ENCODE measurements at regions not wholly inside any gene's neighbourhood (a gene's known extent, or its start where the extent isn't known, plus 50 kb on each side); places are given as distances from the start of the nearest gene placed in this dataset.

DNA sequence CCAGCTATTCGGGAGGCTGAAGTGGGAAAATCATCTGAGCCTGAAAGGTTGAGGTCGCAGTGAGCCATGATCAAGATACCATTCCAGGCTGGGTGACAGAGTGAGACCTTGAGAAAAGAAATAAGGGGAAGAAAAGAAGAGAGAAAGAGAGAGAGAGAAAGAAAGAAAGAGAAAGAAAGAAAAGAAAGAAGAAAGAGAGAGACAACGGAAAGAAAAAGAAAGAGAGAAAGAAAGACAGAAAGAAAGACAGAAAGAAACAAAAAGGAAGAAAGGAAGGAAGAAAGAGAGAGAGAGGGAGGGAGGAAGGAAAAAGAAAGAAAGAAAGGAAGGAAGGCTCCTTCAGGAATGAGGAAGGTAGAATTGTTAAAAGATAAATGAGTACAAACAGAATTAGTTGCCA is 84.5 kb downstream of the RPL22L1 start:
- H3K9ac ChIP-seq (ENCODE audit: low read depth in 1 of 2, low read length in 2 of 2): no peak overlapping the region
- H3K4me1 ChIP-seq (ENCODE audit: control insufficient read depth in 1 of 2, insufficient read depth in 2 of 2, low read length in 2 of 2): no peaks in the 10 kb centered on the region
- no peaks in the 10 kb centered on the region for H3K9me3 ChIP-seq (ENCODE audit: control insufficient read depth in 1 of 2, low read length in 2 of 2)
- H3K27ac ChIP-seq (ENCODE audit: low read depth, low read length): no peak overlapping the region
- no peak overlapping the region for H3K4me3 ChIP-seq (ENCODE audit: low read depth in 1 of 2, low read length in 2 of 2)
- H3K27me3 ChIP-seq (ENCODE audit: control insufficient read depth in 1 of 2, insufficient read depth in 2 of 2, low read length in 2 of 2): no peaks in the 10 kb centered on the region
- no peaks in the 10 kb centered on the region for H3K36me3 ChIP-seq (ENCODE audit: control insufficient read depth in 1 of 2, insufficient read depth in 2 of 2, low read length in 2 of 2)

DNA sequence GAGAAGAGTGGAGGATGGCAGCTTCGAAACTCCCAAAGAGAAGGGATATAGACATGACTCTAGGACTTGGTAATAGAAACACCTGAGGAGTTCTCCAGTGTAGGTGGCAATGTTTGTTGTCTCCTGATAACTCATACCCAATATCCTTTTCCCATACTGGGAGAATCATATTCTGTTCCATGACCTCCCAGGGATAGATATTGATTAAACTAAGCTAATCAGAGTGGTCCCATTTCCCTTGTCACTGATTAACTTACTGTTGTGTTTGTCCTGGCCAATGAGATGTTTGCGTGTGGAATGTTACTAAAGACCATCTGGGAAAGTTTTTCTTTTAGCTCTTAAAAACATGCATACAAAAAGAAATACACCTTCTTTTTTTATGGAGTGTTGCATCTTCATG is 85.6 kb downstream of the RPL22L1 start:
- Histone ChIP-seq H3K27me3 (ENCODE audit: control insufficient read depth in 1 of 2, insufficient read depth in 2 of 2, low read length in 2 of 2) (no peaks in the 10 kb centered on the region), H3K4me1 (ENCODE audit: control insufficient read depth in 1 of 2, insufficient read depth in 2 of 2, low read length in 2 of 2) (no peaks in the 10 kb centered on the region), H3K9ac (ENCODE audit: low read depth in 1 of 2, low read length in 2 of 2) (no peak overlapping the region), H3K36me3 (ENCODE audit: control insufficient read depth in 1 of 2, insufficient read depth in 2 of 2, low read length in 2 of 2) (no peaks in the 10 kb centered on the region), H3K4me3 (ENCODE audit: low read depth in 1 of 2, low read length in 2 of 2) (no peak overlapping the region), H3K9me3 (ENCODE audit: control insufficient read depth in 1 of 2, low read length in 2 of 2) (no peaks in the 10 kb centered on the region), H3K27ac (ENCODE audit: low read depth, low read length) (no peak overlapping the region)

DNA sequence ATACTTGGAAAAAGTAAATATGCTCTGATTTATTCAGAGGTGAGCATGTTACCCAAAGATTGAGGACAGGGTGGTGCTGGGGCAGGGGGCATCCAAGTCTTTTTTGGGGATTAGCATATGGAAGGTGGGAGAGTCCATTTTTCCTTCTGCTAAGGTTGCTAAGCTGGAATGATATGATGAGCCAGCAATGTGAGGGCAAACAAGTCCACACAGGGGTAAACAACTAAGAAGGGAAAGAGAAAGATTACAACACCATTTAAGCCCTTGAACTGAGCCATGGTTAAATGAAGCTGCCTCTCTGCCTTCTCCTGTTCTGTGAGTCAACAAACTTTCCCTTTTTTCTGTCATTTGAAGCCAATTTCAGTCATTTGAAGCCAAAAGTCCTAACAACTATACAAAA is 89.0 kb downstream of the RPL22L1 start:
- H3K4me3 ChIP-seq (ENCODE audit: low read depth in 1 of 2, low read length in 2 of 2): no peak overlapping the region
- H3K36me3 ChIP-seq (ENCODE audit: control insufficient read depth in 1 of 2, insufficient read depth in 2 of 2, low read length in 2 of 2): no peaks in the 10 kb centered on the region
- no peaks in the 10 kb centered on the region for H3K4me1 ChIP-seq (ENCODE audit: control insufficient read depth in 1 of 2, insufficient read depth in 2 of 2, low read length in 2 of 2)
- no peak overlapping the region for H3K9ac ChIP-seq (ENCODE audit: low read depth in 1 of 2, low read length in 2 of 2)
- H3K9me3 ChIP-seq (ENCODE audit: control insufficient read depth in 1 of 2, low read length in 2 of 2): no peaks in the 10 kb centered on the region
- H3K27ac ChIP-seq (ENCODE audit: low read depth, low read length): no peak overlapping the region
- H3K27me3 ChIP-seq (ENCODE audit: control insufficient read depth in 1 of 2, insufficient read depth in 2 of 2, low read length in 2 of 2): no peaks in the 10 kb centered on the region

DNA sequence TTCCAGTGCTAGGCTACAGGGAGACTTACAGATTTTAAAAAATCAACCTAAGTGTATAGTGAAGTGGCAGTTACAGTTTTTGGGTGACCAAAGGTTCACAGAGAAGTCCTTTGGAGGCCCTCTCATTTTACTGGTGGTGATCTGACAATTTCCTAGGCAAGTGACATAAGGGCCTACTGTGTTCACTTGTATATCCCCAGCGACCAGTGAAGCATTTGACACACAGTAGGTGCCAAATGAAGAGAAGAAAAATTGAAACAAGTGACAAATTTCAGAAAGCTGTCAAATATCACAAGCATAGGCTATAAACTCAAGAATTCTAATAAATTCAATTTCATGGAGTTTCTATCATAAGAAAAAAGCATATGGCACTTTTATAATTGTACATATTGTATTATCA is 89.5 kb downstream of the RPL22L1 start:
- H3K9ac ChIP-seq (ENCODE audit: low read depth in 1 of 2, low read length in 2 of 2): no peak overlapping the region
- no peaks in the 10 kb centered on the region for H3K27me3 ChIP-seq (ENCODE audit: control insufficient read depth in 1 of 2, insufficient read depth in 2 of 2, low read length in 2 of 2)
- H3K9me3 ChIP-seq (ENCODE audit: control insufficient read depth in 1 of 2, low read length in 2 of 2): no peaks in the 10 kb centered on the region
- H3K4me1 ChIP-seq (ENCODE audit: control insufficient read depth in 1 of 2, insufficient read depth in 2 of 2, low read length in 2 of 2): no peaks in the 10 kb centered on the region
- no peak overlapping the region for H3K4me3 ChIP-seq (ENCODE audit: low read depth in 1 of 2, low read length in 2 of 2)
- H3K36me3 ChIP-seq (ENCODE audit: control insufficient read depth in 1 of 2, insufficient read depth in 2 of 2, low read length in 2 of 2): no peaks in the 10 kb centered on the region
- H3K27ac ChIP-seq (ENCODE audit: low read depth, low read length): no peak overlapping the region

- Histone ChIP-seq H3K4me3 (ENCODE audit: low read depth in 1 of 2, low read length in 2 of 2) (no peak overlapping the region), H3K9me3 (ENCODE audit: control insufficient read depth in 1 of 2, low read length in 2 of 2) (no peaks in the 10 kb centered on the region), H3K9ac (ENCODE audit: low read depth in 1 of 2, low read length in 2 of 2) (no peak overlapping the region), H3K27me3 (ENCODE audit: control insufficient read depth in 1 of 2, insufficient read depth in 2 of 2, low read length in 2 of 2) (no peaks in the 10 kb centered on the region), H3K4me1 (ENCODE audit: control insufficient read depth in 1 of 2, insufficient read depth in 2 of 2, low read length in 2 of 2) (no peaks in the 10 kb centered on the region), H3K27ac (ENCODE audit: low read depth, low read length) (no peak overlapping the region), H3K36me3 (ENCODE audit: control insufficient read depth in 1 of 2, insufficient read depth in 2 of 2, low read length in 2 of 2) (no peaks in the 10 kb centered on the region)
Observed at GRCh38 chr3:170778240-170779217, 91.5 kb downstream of the RPL22L1 start.

GRCh38 chr3:170777564-170777926 is 92.5 kb downstream of the RPL22L1 start:
- Histone ChIP-seq H3K9ac (ENCODE audit: low read depth in 1 of 2, low read length in 2 of 2) (no peak overlapping the region), H3K9me3 (ENCODE audit: control insufficient read depth in 1 of 2, low read length in 2 of 2) (no peaks in the 10 kb centered on the region), H3K4me3 (ENCODE audit: low read depth in 1 of 2, low read length in 2 of 2) (no peak overlapping the region), H3K27ac (ENCODE audit: low read depth, low read length) (no peak overlapping the region), H3K27me3 (ENCODE audit: control insufficient read depth in 1 of 2, insufficient read depth in 2 of 2, low read length in 2 of 2) (no peaks in the 10 kb centered on the region), H3K36me3 (ENCODE audit: control insufficient read depth in 1 of 2, insufficient read depth in 2 of 2, low read length in 2 of 2) (no peaks in the 10 kb centered on the region), H3K4me1 (ENCODE audit: control insufficient read depth in 1 of 2, insufficient read depth in 2 of 2, low read length in 2 of 2) (no peaks in the 10 kb centered on the region)

DNA sequence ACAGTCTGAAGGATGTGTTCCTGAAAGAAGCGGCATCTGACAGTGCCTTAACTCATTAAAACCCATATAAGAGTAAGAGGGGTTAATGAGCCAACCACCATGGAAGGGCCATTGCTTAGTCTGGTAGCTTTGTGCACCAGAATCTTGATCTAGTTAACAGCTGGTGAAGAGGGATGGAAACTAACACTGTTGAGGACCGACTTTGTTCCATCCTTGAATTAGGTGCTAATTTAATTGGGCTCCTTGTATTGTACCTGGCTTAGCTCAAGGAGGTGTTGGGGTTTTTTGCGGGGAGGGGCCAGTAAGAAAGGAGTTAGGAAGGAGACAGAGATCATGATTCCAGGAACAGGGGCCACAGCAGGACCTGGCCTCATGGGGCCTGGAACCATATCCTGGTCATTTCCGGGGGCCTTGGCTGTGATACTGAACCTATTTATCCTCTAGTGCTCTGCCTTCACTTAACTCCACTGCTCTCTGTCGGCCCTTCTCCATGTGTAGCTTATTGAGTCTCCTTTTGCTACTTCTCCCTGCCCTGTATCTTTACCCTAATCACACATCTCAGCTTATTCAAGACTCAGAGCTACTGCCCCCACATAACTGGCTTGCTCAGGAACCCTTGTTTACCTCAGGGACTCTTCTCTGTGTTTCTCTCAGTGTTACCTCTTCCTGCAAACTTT is 93.0 kb downstream of the RPL22L1 start:
- no peaks in the 10 kb centered on the region for H3K36me3 ChIP-seq (ENCODE audit: control insufficient read depth in 1 of 2, insufficient read depth in 2 of 2, low read length in 2 of 2)
- no peak overlapping the region for H3K9ac ChIP-seq (ENCODE audit: low read depth in 1 of 2, low read length in 2 of 2)

GRCh38 chr3:170773682-170774425 is 96.1 kb downstream of the RPL22L1 start:
- Histone ChIP-seq H3K9me3 (ENCODE audit: control insufficient read depth in 1 of 2, low read length in 2 of 2) (no peaks in the 10 kb centered on the region), H3K27ac (ENCODE audit: low read depth, low read length) (no peak overlapping the region)

More for the DNA sequence above, 93.0 kb downstream of the RPL22L1 start:
- Histone ChIP-seq H3K4me3 (ENCODE audit: low read depth in 1 of 2, low read length in 2 of 2) (no peak overlapping the region), H3K4me1 (ENCODE audit: control insufficient read depth in 1 of 2, insufficient read depth in 2 of 2, low read length in 2 of 2) (no peaks in the 10 kb centered on the region), H3K9me3 (ENCODE audit: control insufficient read depth in 1 of 2, low read length in 2 of 2) (no peaks in the 10 kb centered on the region), H3K27ac (ENCODE audit: low read depth, low read length) (no peak overlapping the region), H3K27me3 (ENCODE audit: control insufficient read depth in 1 of 2, insufficient read depth in 2 of 2, low read length in 2 of 2) (no peaks in the 10 kb centered on the region)

GRCh38 chr3:170772175-170772574 is 97.8 kb downstream of the RPL22L1 start:
- Histone ChIP-seq H3K9me3 (ENCODE audit: control insufficient read depth in 1 of 2, low read length in 2 of 2) (no peaks in the 10 kb centered on the region), H3K4me3 (ENCODE audit: low read depth in 1 of 2, low read length in 2 of 2) (no peak overlapping the region), H3K36me3 (ENCODE audit: control insufficient read depth in 1 of 2, insufficient read depth in 2 of 2, low read length in 2 of 2) (no peaks in the 10 kb centered on the region), H3K9ac (ENCODE audit: low read depth in 1 of 2, low read length in 2 of 2) (no peak overlapping the region), H3K27me3 (ENCODE audit: control insufficient read depth in 1 of 2, insufficient read depth in 2 of 2, low read length in 2 of 2) (no peaks in the 10 kb centered on the region), H3K4me1 (ENCODE audit: control insufficient read depth in 1 of 2, insufficient read depth in 2 of 2, low read length in 2 of 2) (peaks cover 2 to 8% of the 10 kb centered on the region in 2 donors), H3K27ac (ENCODE audit: low read depth, low read length) (no peak overlapping the region)

More at GRCh38 chr3:170773682-170774425, 96.1 kb downstream of the RPL22L1 start:
- Histone ChIP-seq H3K4me1 (ENCODE audit: control insufficient read depth in 1 of 2, insufficient read depth in 2 of 2, low read length in 2 of 2) (peaks cover 0 to under 1% of the 10 kb centered on the region in 2 donors), H3K27me3 (ENCODE audit: control insufficient read depth in 1 of 2, insufficient read depth in 2 of 2, low read length in 2 of 2) (no peaks in the 10 kb centered on the region), H3K9ac (ENCODE audit: low read depth in 1 of 2, low read length in 2 of 2) (no peak overlapping the region), H3K4me3 (ENCODE audit: low read depth in 1 of 2, low read length in 2 of 2) (no peak overlapping the region), H3K36me3 (ENCODE audit: control insufficient read depth in 1 of 2, insufficient read depth in 2 of 2, low read length in 2 of 2) (no peaks in the 10 kb centered on the region)

DNA sequence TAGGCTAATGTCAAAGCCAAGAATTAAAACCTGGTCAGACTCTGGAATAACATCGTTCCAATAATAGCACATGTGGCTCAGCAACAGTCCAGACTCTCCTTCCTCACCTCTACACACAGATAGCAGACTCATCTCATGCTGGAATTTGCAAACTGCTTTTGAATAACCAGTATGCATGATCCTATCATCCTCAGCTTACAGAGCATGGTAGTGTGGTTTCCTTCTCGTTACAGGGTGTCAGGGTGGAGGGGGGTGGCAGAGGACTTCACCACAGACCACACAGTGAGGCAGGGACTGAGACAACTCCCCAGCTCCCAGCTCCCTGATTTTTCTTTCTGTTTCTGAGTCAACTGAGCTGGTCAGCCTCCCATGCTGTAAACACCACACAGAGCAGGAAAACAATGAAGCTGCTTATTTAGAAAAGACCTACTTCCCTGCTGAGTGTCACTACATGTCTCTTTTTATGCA is 101.6 kb downstream of the RPL22L1 start:
- Histone ChIP-seq H3K4me1 (ENCODE audit: control insufficient read depth in 1 of 2, insufficient read depth in 2 of 2, low read length in 2 of 2) (peaks cover 8% of the 10 kb centered on the region in 2 donors), H3K27ac (ENCODE audit: low read depth, low read length) (no peak overlapping the region), H3K4me3 (ENCODE audit: low read depth in 1 of 2, low read length in 2 of 2) (no peak overlapping the region), H3K36me3 (ENCODE audit: control insufficient read depth in 1 of 2, insufficient read depth in 2 of 2, low read length in 2 of 2) (no peaks in the 10 kb centered on the region), H3K9ac (ENCODE audit: low read depth in 1 of 2, low read length in 2 of 2) (no peak overlapping the region), H3K27me3 (ENCODE audit: control insufficient read depth in 1 of 2, insufficient read depth in 2 of 2, low read length in 2 of 2) (no peaks in the 10 kb centered on the region), H3K9me3 (ENCODE audit: control insufficient read depth in 1 of 2, low read length in 2 of 2) (no peaks in the 10 kb centered on the region)

Data from duodenal mucosa (tissue), 2 donors.